Astrocyte (in vitro differentiated cells and primary cell): ENCODE measurements at regions not wholly inside any gene's neighbourhood (a gene's known extent, or its start where the extent isn't known, plus 50 kb on each side); places are given as distances from the start of the nearest gene placed in this dataset.

Source experiments
- DNase-seq: peaks from one replicate; pipeline ENCODE4 v3.0.0-alpha.2; 2010; ENCODE audit warnings: low read depth
- FAIRE-seq: peaks from 2 replicates; lab custom pipeline; 2011; peaks lifted over from hg19 to GRCh38; lab: Jason Lieb, UNC
- H2AFZ ChIP-seq: 2 replicates; pipeline ENCODE4 v1.6.0; 2012; ENCODE audit warnings: low read depth, low read length, inconsistent platforms
- H3K27ac ChIP-seq: 2 replicates; pipeline ENCODE4 v1.5.1; 2011; ENCODE audit warnings: low read depth, low read length, inconsistent platforms
- H3K27me3 ChIP-seq: 2 replicates; pipeline ENCODE4 v1.6.0; 2011; ENCODE audit warnings: low read length, inconsistent platforms; ENCODE audit not compliant: insufficient read depth
- H3K36me3 ChIP-seq: 2 replicates; pipeline ENCODE4 v1.5.1; 2011; ENCODE audit warnings: low read length, inconsistent platforms; ENCODE audit not compliant: insufficient read depth
- H3K4me1 ChIP-seq: 2 replicates; pipeline ENCODE4 v1.5.1; 2011; ENCODE audit warnings: low read length, inconsistent platforms; ENCODE audit not compliant: insufficient read depth
- H3K4me2 ChIP-seq: 2 replicates; pipeline ENCODE4 v1.6.0; 2012; ENCODE audit warnings: low read length, inconsistent platforms
- H3K4me3 ChIP-seq: 2 replicates; pipeline ENCODE4 v1.5.1; 2011; ENCODE audit warnings: low read depth, mild to moderate bottlenecking, low read length, inconsistent platforms; ENCODE audit not compliant: insufficient read depth
- H3K79me2 ChIP-seq: 2 replicates; pipeline ENCODE4 v1.6.0; 2012; ENCODE audit warnings: mild to moderate bottlenecking, low read length, inconsistent platforms; ENCODE audit not compliant: insufficient read depth
- H3K9ac ChIP-seq: 2 replicates; pipeline ENCODE4 v1.6.0; 2012; ENCODE audit warnings: mild to moderate bottlenecking, low read length, inconsistent platforms
- H3K9me3 ChIP-seq: 2 replicates; pipeline ENCODE4 v1.5.1; 2012; ENCODE audit warnings: low read depth, mild to moderate bottlenecking, low read length, inconsistent platforms; ENCODE audit not compliant: insufficient read depth
- H4K20me1 ChIP-seq: 2 replicates; pipeline ENCODE4 v1.6.0; 2012; ENCODE audit warnings: low read length, inconsistent platforms; ENCODE audit not compliant: insufficient read depth
- H3K27ac Mint-ChIP-seq: one replicate; pipeline ENCODE4 v1.8.0; 2021; ENCODE audit warnings: mild to moderate bottlenecking, mixed read lengths; ENCODE audit not compliant: unreplicated experiment
- H3K27me3 Mint-ChIP-seq: one replicate; pipeline ENCODE4 v1.8.0; 2021; ENCODE audit warnings: low read depth, mixed read lengths; ENCODE audit not compliant: unreplicated experiment
- H3K36me3 Mint-ChIP-seq: one replicate; pipeline ENCODE4 v1.8.0; 2021; ENCODE audit warnings: low read depth, mixed read lengths; ENCODE audit not compliant: unreplicated experiment
- H3K4me1 Mint-ChIP-seq: one replicate; pipeline ENCODE4 v1.8.0; 2021; ENCODE audit warnings: low read depth, mixed read lengths; ENCODE audit not compliant: unreplicated experiment
- H3K4me3 Mint-ChIP-seq: one replicate; pipeline ENCODE4 v1.8.0; 2021; ENCODE audit warnings: mild to moderate bottlenecking, moderate library complexity, mixed read lengths; ENCODE audit not compliant: unreplicated experiment
- H3K9me3 Mint-ChIP-seq: one replicate; pipeline ENCODE4 v1.8.0; 2021; ENCODE audit warnings: mild to moderate bottlenecking, mixed read lengths; ENCODE audit not compliant: unreplicated experiment
- CTCF ChIP-seq: IDR thresholded peaks from 2 replicates; pipeline ENCODE4 v1.5.1; 2011; ENCODE audit warnings: low read depth, mild to moderate bottlenecking, inconsistent platforms, low read length, moderate library complexity; ENCODE audit not compliant: insufficient read depth
- EZH2 ChIP-seq: IDR thresholded peaks from 2 replicates; pipeline ENCODE4 v1.6.1; 2012; ENCODE audit warnings: mild to moderate bottlenecking, low read length, inconsistent platforms; ENCODE audit not compliant: insufficient read depth

- Mint-ChIP-seq H3K9me3 (peaks cover 2% of the 10 kb centered on the region), H3K4me3 (no peak overlapping the region), H3K27me3 (no peaks in the 10 kb centered on the region), H3K4me1 (peaks cover 2% of the 10 kb centered on the region), H3K36me3 (no peaks in the 10 kb centered on the region), H3K27ac (no peak overlapping the region)
- Histone ChIP-seq H3K4me3 (no peak overlapping the region), H3K9me3 (no peaks in the 10 kb centered on the region), H3K4me2 (no peak overlapping the region), H3K4me1 (no peaks in the 10 kb centered on the region), H3K27ac (no peak overlapping the region), H3K27me3 (no peaks in the 10 kb centered on the region), H2AFZ (no peak overlapping the region), H3K9ac (no peak overlapping the region), H4K20me1 (no peaks in the 10 kb centered on the region), H3K79me2 (no peaks in the 10 kb centered on the region), H3K36me3 (no peaks in the 10 kb centered on the region)
- DNase-seq (no peak), FAIRE-seq (no peak)
- peak; percentile 5 for TF ChIP-seq CTCF
- no peak for TF ChIP-seq EZH2
Measured at GRCh38 chr7:13179011-13179582, 491.7 kb downstream of the ARL4A start.

- Histone ChIP-seq H3K4me2 (no peak overlapping the region), H3K79me2 (no peaks in the 10 kb centered on the region), H2AFZ (no peak overlapping the region), H4K20me1 (no peaks in the 10 kb centered on the region), H3K27ac (no peak overlapping the region), H3K36me3 (no peaks in the 10 kb centered on the region), H3K27me3 (no peaks in the 10 kb centered on the region), H3K4me1 (no peaks in the 10 kb centered on the region), H3K9ac (no peak overlapping the region), H3K9me3 (no peaks in the 10 kb centered on the region), H3K4me3 (no peak overlapping the region)
- Mint-ChIP-seq H3K9me3 (peaks cover 2% of the 10 kb centered on the region), H3K36me3 (no peaks in the 10 kb centered on the region), H3K27ac (no peak overlapping the region), H3K4me3 (no peak overlapping the region), H3K27me3 (no peaks in the 10 kb centered on the region), H3K4me1 (peaks cover 2% of the 10 kb centered on the region)
- DNase-seq (peak; percentile 7), FAIRE-seq (no peak)
- TF ChIP-seq EZH2 = no peak
- no peak for TF ChIP-seq CTCF
Measured at GRCh38 chr7:13179775-13180523, 492.5 kb downstream of the ARL4A start.

GRCh38 chr7:13181216-13181615 is 493.8 kb downstream of the ARL4A start:
- no peak overlapping the region for H3K4me2 ChIP-seq
- no peaks in the 10 kb centered on the region for H3K27me3 Mint-ChIP-seq
- no peaks in the 10 kb centered on the region for H3K79me2 ChIP-seq
- H4K20me1 ChIP-seq = no peaks in the 10 kb centered on the region
- no peak overlapping the region for H2AFZ ChIP-seq
- H3K9ac ChIP-seq = no peak overlapping the region
- DNase-seq (peak; percentile 15), FAIRE-seq (no peak)
- peaks cover 2% of the 10 kb centered on the region for H3K4me1 Mint-ChIP-seq
- H3K36me3 ChIP-seq = no peaks in the 10 kb centered on the region
- no peak overlapping the region for H3K4me3 Mint-ChIP-seq
- no peak overlapping the region for H3K4me3 ChIP-seq
- no peaks in the 10 kb centered on the region for H3K4me1 ChIP-seq
- no peaks in the 10 kb centered on the region for H3K9me3 Mint-ChIP-seq
- TF ChIP-seq EZH2 = no peak
- no peak for TF ChIP-seq CTCF
- no peak overlapping the region for H3K27ac ChIP-seq
- no peaks in the 10 kb centered on the region for H3K27me3 ChIP-seq
- no peaks in the 10 kb centered on the region for H3K36me3 Mint-ChIP-seq
- H3K9me3 ChIP-seq = no peaks in the 10 kb centered on the region
- no peak overlapping the region for H3K27ac Mint-ChIP-seq
